Heart left ventricle (tissue), 16 donors: ENCODE measurements at regions not wholly inside any gene's neighbourhood (a gene's known extent, or its start where the extent isn't known, plus 50 kb on each side); places are given as distances from the start of the nearest gene placed in this dataset.

Source experiments
- ATAC-seq, 4 donors: fragments of 200-7000 bp; cut with Tn5 transposase; one replicate each; pipeline ENCODE4 v1.9.1; 2020 to 2022; ENCODE audit warnings: moderate library complexity in 4 of 4, mild to moderate bottlenecking in 3 of 4, moderate number of reproducible peaks in 1 of 4
- DNase-seq, 5 donors: peaks; one replicate each; pipeline ENCODE4 v3.0.0-alpha.2; 2020
- H3K27ac ChIP-seq, 12 donors: fragments of 200-600 bp; sonication (generic) in 4 of 12; one replicate each; pipeline versions ENCODE4 v1.5.0 to v1.8.0; 2016 to 2022; ENCODE audit warnings: mild to moderate bottlenecking in 2 of 12
- H3K27me3 ChIP-seq, 9 donors: fragments of 200-600 bp; sonication (generic) in 2 of 9; one replicate each; pipeline versions ENCODE4 v1.5.1 to v1.8.0; 2016 to 2022; ENCODE audit warnings: mild to moderate bottlenecking in 3 of 9
- H3K36me3 ChIP-seq, 9 donors: fragments of 200-600 bp; sonication (generic) in 2 of 9; one replicate each; pipeline versions ENCODE4 v1.5.0 to v1.8.0; 2018 to 2022; ENCODE audit warnings: mild to moderate bottlenecking in 2 of 9
- H3K4me1 ChIP-seq, 12 donors: fragments of 200-600 bp; sonication (generic) in 4 of 12; one replicate each; pipeline versions ENCODE4 v1.5.0 to v1.8.0; 2016 to 2022; ENCODE audit warnings: mild to moderate bottlenecking in 3 of 12
- H3K4me3 ChIP-seq, 12 donors: fragments of 200-600 bp; sonication (generic) in 4 of 12; one replicate each; pipeline versions ENCODE4 v1.5.0 to v1.8.0; 2017 to 2022; ENCODE audit warnings: mild to moderate bottlenecking in 9 of 12, moderate library complexity in 4 of 12
- H3K9me3 ChIP-seq, 12 donors: fragments of 200-600 bp; sonication (generic) in 4 of 12; one replicate each; pipeline versions ENCODE4 v1.5.0 to v1.8.0; 2016 to 2022; ENCODE audit warnings: mild to moderate bottlenecking in 1 of 12
- CTCF ChIP-seq, 12 donors: fragments of 200-600 bp; sonication (generic) in 4 of 12; IDR thresholded peaks; one replicate each; pipeline versions ENCODE4 v1.5.0 to v1.8.0; 2018 to 2022; ENCODE audit warnings: antibody characterized with exemption in 12 of 12, mild to moderate bottlenecking in 5 of 12
- POLR2A ChIP-seq, 2 donors: fragments of 450-650 bp; IDR thresholded peaks; one replicate each; pipeline ENCODE4 v1.6.1; 2017; ENCODE audit warnings: antibody characterized with exemption in 2 of 2, mild to moderate bottlenecking in 2 of 2, moderate library complexity in 2 of 2
- WGBS, 4 donors: extraction: QIAGEN DNeasy Blood & Tissue Kit in 2 of 4; methylation state at CpG; one replicate each; pipeline versions ENCODE4 v1.1.5 to v1.1.7; 2013 to 2018; 5-methylcytosine and 5-hydroxymethylcytosine counted together
- intact Hi-C, 10 donors: fragments of 100-400 bp; cut with DNase I; formaldehyde crosslinking; loops; one replicate each; pipeline versions ENCODE4 v1.11.1 to v1.14.2; 2022
- donor health status: ischemic (EF 13 %, LVEDD 7.1; RV severe dilation, severe dysfunction).
- donor health status: healthy with polysubstance abuse.
- donor health status: DM: no; HTN: yes; CAD: no.
- donor health status: DM: no; HTN: no; CAD: no.
- donor health status: ischemic (EF 25% LVEDD 6.9; RV normal size, moderate dysfunction).
- donor health status: ischemic (EF 25% LVEDD 5.7; RV mildly dilated, moderate dysfunction).
- donor health status: healthy.
- donor health status: DM: yes; HTN: yes; CAD: no.
- donor health status: ischemic (EF 35%, LVEDD 5.7; RV mildly dilated, moderate dysfunction).
- donor health status: nonischemic (EF 11% LVEDD 7.7; RV severe dilation, severe dysfunction).
- donor health status: DM: yes; HTN: yes; CAD: no.
- donor health status: PGD.
- donor health status: ischemic (EF 29% LVEDD 5.4; RV normal size, mild dysfunction).
- donor health status: nonischemic (EF 23%, LVEDD 6.1; RV moderate dilation, normal function).

- Histone ChIP-seq H3K4me1 (peaks cover 0 to 24% (median 19%) of the 10 kb centered on the region in 12 donors), H3K4me3 (no peak overlapping the region), H3K27ac (peak overlapping the region in 4 of 12 donors; percentile 22 to 73 (median 36)), H3K9me3 (no peaks in the 10 kb centered on the region), H3K36me3 (no peaks in the 10 kb centered on the region), H3K27me3 (no peaks in the 10 kb centered on the region)
- intact Hi-C loops = loop anchor here in 4 of 10 donors (5.0 to 10.0 kb wide), 3 partner anchors 121 to 309 kb away; partner anchors contain the start of gene CCNT2 (in 1 of the 4)
- no peak for DNase-seq
- whole genome bisulfite sequencing, 4 donors = 46 to 56% (median 54%) methylated on average over 7 of the region's 7 CpGs
- ATAC-seq = peak; percentile 45 to 75 (median 52)
- TF ChIP-seq CTCF (IDR thresholded peaks at IDR 0.05) (no peak), POLR2A (IDR thresholded peaks at IDR 0.05) (no peak)
These were observed 55.3 kb upstream of the TMEM163 start for GRCh38 chr2:134773759-134774742.

- peaks cover 0 to 24% (median 19%) of the 10 kb centered on the region in 12 donors for H3K4me1 ChIP-seq
- H3K4me3 ChIP-seq = no peak overlapping the region
- no peak for TF ChIP-seq POLR2A (IDR thresholded peaks at IDR 0.05)
- TF ChIP-seq CTCF (IDR thresholded peaks at IDR 0.05) = no peak
- no peaks in the 10 kb centered on the region for H3K36me3 ChIP-seq
- H3K9me3 ChIP-seq = no peaks in the 10 kb centered on the region
- intact Hi-C loops = loop anchor here in 4 of 10 donors (5.0 to 10.0 kb wide), 3 partner anchors 120 to 310 kb away; partner anchors contain the start of gene CCNT2 (in 1 of the 4)
- ATAC-seq = peak in 3 of 4 donors; percentile 50 to 67 (median 51)
- peak overlapping the region in 5 of 12 donors; percentile 19 to 73 (median 25) for H3K27ac ChIP-seq
- no peaks in the 10 kb centered on the region for H3K27me3 ChIP-seq
- WGBS, 4 donors = 41 to 54% (median 44%) methylated on average over 10 of the region's 10 CpGs
- peak in 1 of 5 donors; percentile 36 for DNase-seq
These were observed 56.2 kb upstream of the TMEM163 start for GRCh38 chr2:134774786-134775641.

- intact Hi-C loops = loop anchor here in 3 of 10 donors (10.0 kb wide), 2 partner anchors 118 to 312 kb away; no protein-coding TSS in a partner anchor
- peaks cover 0 to 24% (median 19%) of the 10 kb centered on the region in 12 donors for H3K4me1 ChIP-seq
- no peaks in the 10 kb centered on the region for H3K36me3 ChIP-seq
- H3K9me3 ChIP-seq = no peaks in the 10 kb centered on the region
- H3K27me3 ChIP-seq = no peaks in the 10 kb centered on the region
- 83 to 91% (median 90%) methylated on average over 3 of the region's 3 CpGs for WGBS, 4 donors
- no peak for DNase-seq
- H3K4me3 ChIP-seq = no peak overlapping the region
- no peak for ATAC-seq
- no peak for TF ChIP-seq CTCF (IDR thresholded peaks at IDR 0.05)
- no peak for TF ChIP-seq POLR2A (IDR thresholded peaks at IDR 0.05)
- no peak overlapping the region for H3K27ac ChIP-seq
These were observed 58.0 kb upstream of the TMEM163 start for GRCh38 chr2:134776836-134777235.
